ENCODE measurements at regions not wholly inside any gene's neighbourhood (a gene's known extent, or its start where the extent isn't known, plus 50 kb on each side); places are given as distances from the start of the nearest gene placed in this dataset.

DNA sequence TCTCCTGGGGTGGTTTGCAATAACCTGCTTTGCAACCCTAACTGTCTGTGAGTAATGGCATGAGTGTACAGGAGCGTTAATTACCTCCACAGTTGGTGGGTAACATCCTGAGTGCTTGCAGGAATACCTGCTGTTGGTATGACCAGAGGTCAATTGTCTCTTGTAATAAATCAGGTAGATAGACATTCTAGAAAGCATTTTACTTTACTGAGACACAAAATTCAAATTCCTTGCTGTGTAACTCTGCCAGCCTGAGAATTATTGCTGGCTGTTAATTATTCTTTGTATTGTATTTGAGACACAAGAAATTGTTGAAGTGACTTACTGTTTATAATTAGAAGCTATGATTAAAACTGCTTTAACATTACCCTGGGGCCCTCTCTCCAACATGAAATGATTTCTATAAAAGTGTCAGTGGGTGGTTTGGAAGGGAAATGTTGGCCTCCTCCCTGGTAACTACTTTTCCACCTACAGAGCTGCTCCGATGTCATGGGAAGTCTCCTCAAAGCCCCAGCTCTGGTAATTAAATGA, 150.8 kb upstream of the ADCY2 start:
- no peak for ATAC-seq (ENCODE audit: low FRiP score in 2 of 2)

DNA sequence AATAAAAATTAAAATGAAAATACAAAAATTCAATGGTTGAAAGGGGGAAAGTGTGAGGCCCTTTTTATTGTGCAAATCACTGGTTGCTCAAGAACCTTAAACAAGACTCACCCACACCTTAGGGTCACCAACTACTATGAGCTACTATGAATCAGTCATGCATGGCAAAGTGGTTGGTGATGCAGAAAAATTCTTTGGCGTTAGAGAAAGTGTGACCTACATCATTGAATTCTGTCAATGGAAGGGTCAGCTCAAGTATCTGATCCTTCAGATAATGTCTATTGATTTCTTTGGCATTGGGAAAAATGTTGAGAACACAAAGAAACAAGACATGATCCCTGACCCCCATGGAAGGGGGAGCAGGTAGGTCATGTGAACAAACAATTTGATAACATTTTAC, 149.7 kb upstream of the ADCY2 start:
- 77 to 89% methylated on average over 1 of the region's 1 CpG for WGBS, 2 donors
- Histone ChIP-seq H3K4me3 (no peak overlapping the region), H3K27me3 (no peaks in the 10 kb centered on the region), H3K9me3 (no peaks in the 10 kb centered on the region), H3K27ac (no peak overlapping the region), H3K4me1 (no peaks in the 10 kb centered on the region), H3K36me3 (no peaks in the 10 kb centered on the region)
- DNase-seq: no peak
- ATAC-seq (ENCODE audit: low FRiP score in 2 of 2): no peak
- TF ChIP-seq POLR2A (IDR thresholded peaks at IDR 0.05) (no peak), EP300 (IDR thresholded peaks at IDR 0.05) (no peak), POLR2AphosphoS5 (IDR thresholded peaks at IDR 0.05) (no peak)
- TF ChIP-seq, protein P1, sequence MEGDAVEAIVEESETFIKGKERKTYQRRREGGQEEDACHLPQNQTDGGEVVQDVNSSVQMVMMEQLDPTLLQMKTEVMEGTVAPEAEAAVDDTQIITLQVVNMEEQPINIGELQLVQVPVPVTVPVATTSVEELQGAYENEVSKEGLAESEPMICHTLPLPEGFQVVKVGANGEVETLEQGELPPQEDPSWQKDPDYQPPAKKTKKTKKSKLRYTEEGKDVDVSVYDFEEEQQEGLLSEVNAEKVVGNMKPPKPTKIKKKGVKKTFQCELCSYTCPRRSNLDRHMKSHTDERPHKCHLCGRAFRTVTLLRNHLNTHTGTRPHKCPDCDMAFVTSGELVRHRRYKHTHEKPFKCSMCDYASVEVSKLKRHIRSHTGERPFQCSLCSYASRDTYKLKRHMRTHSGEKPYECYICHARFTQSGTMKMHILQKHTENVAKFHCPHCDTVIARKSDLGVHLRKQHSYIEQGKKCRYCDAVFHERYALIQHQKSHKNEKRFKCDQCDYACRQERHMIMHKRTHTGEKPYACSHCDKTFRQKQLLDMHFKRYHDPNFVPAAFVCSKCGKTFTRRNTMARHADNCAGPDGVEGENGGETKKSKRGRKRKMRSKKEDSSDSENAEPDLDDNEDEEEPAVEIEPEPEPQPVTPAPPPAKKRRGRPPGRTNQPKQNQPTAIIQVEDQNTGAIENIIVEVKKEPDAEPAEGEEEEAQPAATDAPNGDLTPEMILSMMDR (IDR thresholded peaks at IDR 0.05): no peak

More for the DNA sequence above, 150.8 kb upstream of the ADCY2 start:
- H3K4me3 ChIP-seq: no peak overlapping the region
- whole genome bisulfite sequencing, 2 donors: 69 to 80% methylated on average over 2 of the region's 2 CpGs
- DNase-seq: no peak
- H3K4me1 ChIP-seq: no peaks in the 10 kb centered on the region
- no peak overlapping the region for H3K27ac ChIP-seq
- no peaks in the 10 kb centered on the region for H3K36me3 ChIP-seq
- no peaks in the 10 kb centered on the region for H3K27me3 ChIP-seq
- no peaks in the 10 kb centered on the region for H3K9me3 ChIP-seq
- TF ChIP-seq POLR2AphosphoS5 (IDR thresholded peaks at IDR 0.05) (no peak), EP300 (IDR thresholded peaks at IDR 0.05) (no peak), POLR2A (IDR thresholded peaks at IDR 0.05) (no peak)
- TF ChIP-seq, protein P1 (IDR thresholded peaks at IDR 0.05): no peak

DNA sequence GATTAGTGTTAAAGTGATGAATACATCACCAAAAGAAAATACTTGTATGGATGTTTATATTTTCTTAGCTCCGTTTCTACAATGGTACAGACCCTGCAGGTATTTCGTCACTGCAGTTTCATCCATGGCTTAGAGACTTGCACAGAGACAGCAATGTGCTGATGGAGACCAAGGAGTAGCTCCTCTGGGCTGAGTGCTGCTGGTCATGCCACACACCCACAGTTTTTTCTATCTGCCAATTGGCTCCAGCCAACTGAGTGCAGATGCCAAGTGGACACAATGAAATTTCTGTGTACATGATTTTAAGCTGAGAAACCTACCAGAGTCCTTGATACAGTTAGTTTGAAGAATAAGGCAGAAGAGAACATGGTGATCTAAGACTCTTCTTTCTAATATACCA, 145.9 kb upstream of the ADCY2 start:
- ATAC-seq (ENCODE audit: low FRiP score in 2 of 2) (no peak), DNase-seq (no peak)
- WGBS, 2 donors: 68 to 71% methylated on average over 2 of the region's 2 CpGs
- H3K9me3 ChIP-seq: no peaks in the 10 kb centered on the region
- no peaks in the 10 kb centered on the region for H3K36me3 ChIP-seq
- no peaks in the 10 kb centered on the region for H3K4me1 ChIP-seq
- TF ChIP-seq, protein P1 (IDR thresholded peaks at IDR 0.05): no peak
- TF ChIP-seq POLR2A (IDR thresholded peaks at IDR 0.05) (no peak), POLR2AphosphoS5 (IDR thresholded peaks at IDR 0.05) (no peak), EP300 (IDR thresholded peaks at IDR 0.05) (no peak)
- H3K4me3 ChIP-seq: no peak overlapping the region
- H3K27ac ChIP-seq: no peak overlapping the region
- H3K27me3 ChIP-seq: no peaks in the 10 kb centered on the region

DNA sequence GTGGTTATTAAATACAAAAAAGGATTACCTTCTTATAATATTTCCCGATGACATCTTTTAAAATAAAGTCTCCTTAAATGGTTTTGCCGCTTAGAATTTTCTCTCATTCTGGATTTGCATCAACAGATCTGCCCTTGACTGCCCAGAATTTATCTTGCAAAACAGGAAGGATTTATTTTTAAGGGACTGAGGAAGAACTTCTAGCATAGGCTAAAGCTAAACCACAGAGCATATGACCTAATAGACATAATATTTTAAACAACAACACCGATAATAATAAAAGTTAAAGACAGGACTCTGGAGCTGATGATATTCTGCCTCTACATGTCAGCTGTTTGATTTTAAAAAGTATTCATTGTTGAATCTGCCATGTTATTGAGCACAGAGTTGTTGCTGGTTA, 145.3 kb upstream of the ADCY2 start:
- no peak for DNase-seq
- peak in 1 of 2 donors; percentile 67 for ATAC-seq (ENCODE audit: low FRiP score in 2 of 2)
- Histone ChIP-seq H3K9me3 (no peaks in the 10 kb centered on the region), H3K36me3 (no peaks in the 10 kb centered on the region), H3K27ac (peak overlapping the region in 1 of 4 donors; percentile 21), H3K4me3 (peak overlapping the region in 1 of 4 donors; percentile 15), H3K27me3 (no peaks in the 10 kb centered on the region), H3K4me1 (no peaks in the 10 kb centered on the region)
- no peak for TF ChIP-seq EP300 (IDR thresholded peaks at IDR 0.05)
- TF ChIP-seq, protein P1 (IDR thresholded peaks at IDR 0.05): no peak
- TF ChIP-seq POLR2A (IDR thresholded peaks at IDR 0.05): no peak
- TF ChIP-seq POLR2AphosphoS5 (IDR thresholded peaks at IDR 0.05): no peak
- 41 to 76% methylated on average over 3 of the region's 3 CpGs for WGBS, 2 donors

DNA sequence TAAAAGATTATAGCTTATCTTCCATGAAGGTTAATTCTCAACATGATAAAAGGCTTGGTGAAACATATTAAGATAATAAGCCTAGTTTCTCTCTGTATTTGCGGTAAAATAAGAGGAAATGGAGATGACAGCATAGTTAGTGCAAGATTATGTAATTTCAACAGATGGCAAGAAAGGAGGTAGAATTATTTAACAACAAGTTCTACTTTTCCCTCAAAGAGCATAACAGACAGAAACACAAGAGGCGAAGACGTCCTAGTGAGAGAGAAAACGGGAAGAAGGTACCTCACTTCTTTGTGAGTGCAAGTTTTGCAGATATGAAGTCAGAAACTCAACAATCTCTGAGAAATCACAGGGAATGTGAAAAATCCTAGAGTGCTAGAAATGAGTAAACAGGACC, 144.8 kb upstream of the ADCY2 start:
- TF ChIP-seq EP300 (IDR thresholded peaks at IDR 0.05) (no peak), POLR2AphosphoS5 (IDR thresholded peaks at IDR 0.05) (no peak), POLR2A (IDR thresholded peaks at IDR 0.05) (no peak)
- TF ChIP-seq, protein P1 (IDR thresholded peaks at IDR 0.05): no peak
- 50 to 59% methylated on average over 4 of the region's 4 CpGs for WGBS, 2 donors
- H3K9me3 ChIP-seq: no peaks in the 10 kb centered on the region
- peak overlapping the region in 1 of 4 donors; percentile 21 for H3K27ac ChIP-seq
- DNase-seq (no peak), ATAC-seq (ENCODE audit: low FRiP score in 2 of 2) (peak in 1 of 2 donors; percentile 68)
- no peaks in the 10 kb centered on the region for H3K4me1 ChIP-seq
- no peak overlapping the region for H3K4me3 ChIP-seq
- H3K36me3 ChIP-seq: no peaks in the 10 kb centered on the region
- no peaks in the 10 kb centered on the region for H3K27me3 ChIP-seq

Measured in upper lobe of left lung (tissue), 6 donors.